ENCODE measurements at regions not wholly inside any gene's neighbourhood (a gene's known extent, or its start where the extent isn't known, plus 50 kb on each side); places are given as distances from the start of the nearest gene placed in this dataset.

DNA sequence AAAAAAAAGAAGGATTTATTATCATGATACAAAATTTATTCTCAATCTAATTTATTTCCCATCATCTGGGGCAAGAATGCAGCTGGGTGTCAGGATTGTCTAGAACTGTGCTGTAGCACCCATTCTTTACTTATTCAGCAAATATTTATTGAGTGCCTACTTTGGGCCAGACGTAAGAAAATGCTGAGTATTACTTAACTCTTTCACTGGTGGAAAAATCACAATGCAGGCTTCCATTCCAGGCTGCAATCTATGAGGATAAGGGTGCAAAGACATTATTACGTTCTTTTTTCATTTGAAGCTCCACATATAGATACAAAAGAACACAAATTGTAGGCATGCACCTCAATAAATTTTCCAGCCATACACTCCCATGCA, 86.0 kb upstream of the CDKN3 start:
- TF ChIP-seq, protein P1, sequence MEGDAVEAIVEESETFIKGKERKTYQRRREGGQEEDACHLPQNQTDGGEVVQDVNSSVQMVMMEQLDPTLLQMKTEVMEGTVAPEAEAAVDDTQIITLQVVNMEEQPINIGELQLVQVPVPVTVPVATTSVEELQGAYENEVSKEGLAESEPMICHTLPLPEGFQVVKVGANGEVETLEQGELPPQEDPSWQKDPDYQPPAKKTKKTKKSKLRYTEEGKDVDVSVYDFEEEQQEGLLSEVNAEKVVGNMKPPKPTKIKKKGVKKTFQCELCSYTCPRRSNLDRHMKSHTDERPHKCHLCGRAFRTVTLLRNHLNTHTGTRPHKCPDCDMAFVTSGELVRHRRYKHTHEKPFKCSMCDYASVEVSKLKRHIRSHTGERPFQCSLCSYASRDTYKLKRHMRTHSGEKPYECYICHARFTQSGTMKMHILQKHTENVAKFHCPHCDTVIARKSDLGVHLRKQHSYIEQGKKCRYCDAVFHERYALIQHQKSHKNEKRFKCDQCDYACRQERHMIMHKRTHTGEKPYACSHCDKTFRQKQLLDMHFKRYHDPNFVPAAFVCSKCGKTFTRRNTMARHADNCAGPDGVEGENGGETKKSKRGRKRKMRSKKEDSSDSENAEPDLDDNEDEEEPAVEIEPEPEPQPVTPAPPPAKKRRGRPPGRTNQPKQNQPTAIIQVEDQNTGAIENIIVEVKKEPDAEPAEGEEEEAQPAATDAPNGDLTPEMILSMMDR (IDR thresholded peaks at IDR 0.05; ENCODE audit: poor library complexity) = no peak
- TF ChIP-seq EZH2 (IDR thresholded peaks at IDR 0.05; ENCODE audit: borderline replicate concordance) = no peak
- TF ChIP-seq EZH2phosphoT487 (IDR thresholded peaks at IDR 0.05; ENCODE audit: low read depth, severe bottlenecking, unreplicated experiment) = no peak

Measured in hepatocyte (in vitro differentiated cells).